OCI-LY7 (cell line): ENCODE measurements at regions not wholly inside any gene's neighbourhood (a gene's known extent, or its start where the extent isn't known, plus 50 kb on each side); places are given as distances from the start of the nearest gene placed in this dataset.

Experiments
- BruUV-seq: library from RNA; stranded (reverse); fragments of 400-500 nt; replicated peaks from 2 replicates; lab custom pipeline; 2021; lab: Mats Ljungman, UMichigan
- CTCF ChIA-PET: fragments of 300-600 bp; sonication (Branson Sonifier 250); formaldehyde crosslinking; loops from one replicate; lab custom pipeline; 2022; ENCODE audit warnings: antibody characterized with exemption; ENCODE audit not compliant: unreplicated experiment; lab: Charles Lee
- POLR2A ChIA-PET: fragments of 300-600 bp; sonication (Branson Sonifier 250); formaldehyde crosslinking; loops from one replicate; lab custom pipeline; 2022; ENCODE audit warnings: antibody characterized with exemption; lab: Charles Lee
- DNase-seq: peaks from one replicate; pipeline ENCODE4 v3.0.0-alpha.2; 2015; ENCODE audit warnings: low spot score
- H2AFZ ChIP-seq: fragments of 200-600 bp; sonication (generic), shearing (Covaris generic); 2 replicates; pipeline ENCODE4 v1.6.1; 2014; ENCODE audit warnings: mild to moderate bottlenecking, antibody characterized with exemption, low read length, moderate library complexity
- H3K27ac ChIP-seq: fragments of 200-600 bp; sonication (generic); 2 replicates; pipeline ENCODE4 v1.5.1; 2014; ENCODE audit warnings: mixed run types, low read depth, mild to moderate bottlenecking, moderate library complexity, low read length, inconsistent platforms; ENCODE audit not compliant: poor library complexity, severe bottlenecking
- H3K36me3 ChIP-seq: fragments of 200-600 bp; sonication (generic); 2 replicates; pipeline ENCODE4 v1.6.1; 2014; ENCODE audit warnings: mild to moderate bottlenecking, antibody characterized with exemption, low read length, moderate library complexity, mixed read lengths; ENCODE audit not compliant: insufficient read depth
- H3K4me1 ChIP-seq: fragments of 200-600 bp; sonication (generic); 2 replicates; pipeline ENCODE4 v1.5.1; 2014; ENCODE audit warnings: mild to moderate bottlenecking, low read length; ENCODE audit not compliant: insufficient read depth, poor library complexity, severe bottlenecking
- H3K4me2 ChIP-seq: fragments of 200-600 bp; sonication (generic); 2 replicates; pipeline ENCODE4 v1.6.1; 2014; ENCODE audit warnings: mild to moderate bottlenecking, low read length
- H3K4me3 ChIP-seq: fragments of 200-600 bp; sonication (generic); 2 replicates; pipeline ENCODE4 v1.5.1; 2014; ENCODE audit warnings: mild to moderate bottlenecking, low read depth, low read length; ENCODE audit not compliant: poor library complexity, severe bottlenecking
- H3K79me2 ChIP-seq: fragments of 200-600 bp; sonication (generic); 2 replicates; pipeline ENCODE4 v1.6.1; 2016; ENCODE audit warnings: low read depth, mild to moderate bottlenecking, low read length, moderate library complexity, mixed read lengths; ENCODE audit not compliant: insufficient read depth
- H3K9me2 ChIP-seq: fragments of 200-600 bp; sonication (generic); 2 replicates; pipeline ENCODE4 v1.6.1; 2016; ENCODE audit warnings: mild to moderate bottlenecking, low read length, mixed read lengths; ENCODE audit not compliant: insufficient read depth
- H3K9me3 ChIP-seq: fragments of 200-600 bp; sonication (generic); 2 replicates; pipeline ENCODE4 v1.6.1; 2014; ENCODE audit warnings: mild to moderate bottlenecking, mixed run types, low read length, mixed read lengths
- H4K20me1 ChIP-seq: fragments of 200-600 bp; sonication (generic); 2 replicates; pipeline ENCODE4 v1.6.1; 2014; ENCODE audit warnings: mild to moderate bottlenecking, antibody characterized with exemption, low read length, moderate library complexity, mixed read lengths; ENCODE audit not compliant: insufficient read depth
- EZH2phosphoT487 ChIP-seq: fragments of 200-600 bp; sonication (generic); IDR thresholded peaks from 2 replicates; pipeline ENCODE4 v1.6.1; 2018; ENCODE audit warnings: low read depth, borderline replicate concordance, mild to moderate bottlenecking, mixed run types, antibody characterized with exemption, low read length, moderate library complexity, mixed read lengths
- intact Hi-C: fragments of 100-400 bp; cut with micrococcal nuclease; formaldehyde crosslinking; loops from one replicate; pipeline ENCODE4 v1.10.0; 2022; ENCODE audit not compliant: unreplicated experiment
- TF ChIP-seq, protein P1 (sequence below): fragments of 200-600 bp; sonication (generic); conservative IDR thresholded peaks from 2 replicates; pipeline ENCODE4 v1.5.1; 2014; ENCODE audit warnings: mild to moderate bottlenecking, antibody characterized with exemption, low read length, moderate library complexity, mixed read lengths

- Histone ChIP-seq H2AFZ (no peak overlapping the region), H3K36me3 (no peaks in the 10 kb centered on the region), H3K9me3 (0 out of 2 replicates have a peak, but pooled peaks cover 5% of the 10 kb centered on the region), H3K79me2 (no peaks in the 10 kb centered on the region), H3K9me2 (no peaks in the 10 kb centered on the region), H3K4me3 (no peak overlapping the region), H3K4me2 (no peak overlapping the region), H3K4me1 (no peaks in the 10 kb centered on the region), H4K20me1 (no peaks in the 10 kb centered on the region), H3K27ac (no peak overlapping the region)
- no peak for DNase-seq
- TF ChIP-seq EZH2phosphoT487: no peak
- TF ChIP-seq, protein P1, sequence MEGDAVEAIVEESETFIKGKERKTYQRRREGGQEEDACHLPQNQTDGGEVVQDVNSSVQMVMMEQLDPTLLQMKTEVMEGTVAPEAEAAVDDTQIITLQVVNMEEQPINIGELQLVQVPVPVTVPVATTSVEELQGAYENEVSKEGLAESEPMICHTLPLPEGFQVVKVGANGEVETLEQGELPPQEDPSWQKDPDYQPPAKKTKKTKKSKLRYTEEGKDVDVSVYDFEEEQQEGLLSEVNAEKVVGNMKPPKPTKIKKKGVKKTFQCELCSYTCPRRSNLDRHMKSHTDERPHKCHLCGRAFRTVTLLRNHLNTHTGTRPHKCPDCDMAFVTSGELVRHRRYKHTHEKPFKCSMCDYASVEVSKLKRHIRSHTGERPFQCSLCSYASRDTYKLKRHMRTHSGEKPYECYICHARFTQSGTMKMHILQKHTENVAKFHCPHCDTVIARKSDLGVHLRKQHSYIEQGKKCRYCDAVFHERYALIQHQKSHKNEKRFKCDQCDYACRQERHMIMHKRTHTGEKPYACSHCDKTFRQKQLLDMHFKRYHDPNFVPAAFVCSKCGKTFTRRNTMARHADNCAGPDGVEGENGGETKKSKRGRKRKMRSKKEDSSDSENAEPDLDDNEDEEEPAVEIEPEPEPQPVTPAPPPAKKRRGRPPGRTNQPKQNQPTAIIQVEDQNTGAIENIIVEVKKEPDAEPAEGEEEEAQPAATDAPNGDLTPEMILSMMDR: no peak
- intact Hi-C loops: no loop called here
- BruUV-seq: no TSS peak
- POLR2A ChIA-PET: interaction anchor here (0.6 to 1.6 kb wide), 2 partner anchors 35 to 981 kb away, joined by 3 read pairs; no protein-coding TSS in a partner anchor
- CTCF ChIA-PET: no interaction called here
These were observed 123.7 kb upstream of the EEPD1 start for GRCh38 chr7:36029311-36029710.

DNA sequence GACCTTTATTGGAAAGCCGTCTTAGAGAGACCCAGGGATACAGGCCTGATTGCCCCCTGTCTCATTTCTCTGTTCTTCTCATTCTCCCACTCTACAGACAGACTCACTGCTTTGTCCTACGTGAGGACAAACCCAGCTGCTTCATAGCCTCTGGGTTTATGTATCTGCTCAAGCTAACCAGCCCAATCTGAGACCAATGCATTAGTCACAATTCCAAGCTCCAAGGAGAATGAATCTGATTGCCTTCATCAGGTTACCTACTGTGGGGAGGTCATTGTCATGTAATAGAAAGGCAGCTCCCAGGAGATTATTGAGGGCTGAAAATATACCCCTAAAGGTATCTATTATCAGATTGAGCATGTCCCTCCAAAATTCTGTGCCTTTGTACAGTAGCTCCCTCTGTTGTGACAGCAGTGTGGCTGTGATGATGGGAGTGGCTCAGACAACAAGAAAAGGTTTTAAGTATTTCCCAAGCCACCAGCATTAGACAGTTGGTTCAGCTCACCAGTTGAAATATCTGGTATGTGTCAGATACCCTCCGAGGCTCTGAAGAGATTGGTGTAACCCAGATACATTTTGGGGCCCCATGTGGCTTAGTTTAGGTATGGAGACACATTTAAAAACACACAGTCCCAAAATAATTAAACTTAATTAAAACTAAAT is 123.1 kb upstream of the EEPD1 start:
- ChIA-PET CTCF (no interaction called here), POLR2A (interaction anchor here (0.6 to 1.6 kb wide), 2 partner anchors 34 to 280 kb away, joined by 3 to 6 read pairs; no protein-coding TSS in a partner anchor)
- H4K20me1 ChIP-seq: no peaks in the 10 kb centered on the region
- no peaks in the 10 kb centered on the region for H3K9me2 ChIP-seq
- no peak for DNase-seq
- H3K4me2 ChIP-seq: no peak overlapping the region
- no peaks in the 10 kb centered on the region for H3K36me3 ChIP-seq
- 0 out of 2 replicates have a peak, but pooled peaks cover 5% of the 10 kb centered on the region for H3K9me3 ChIP-seq
- TF ChIP-seq EZH2phosphoT487: no peak
- TF ChIP-seq, protein P1: no peak
- H2AFZ ChIP-seq: no peak overlapping the region
- intact Hi-C loops: no loop called here
- H3K79me2 ChIP-seq: no peaks in the 10 kb centered on the region
- H3K4me1 ChIP-seq: no peaks in the 10 kb centered on the region
- no peak overlapping the region for H3K27ac ChIP-seq
- BruUV-seq: no TSS peak
- H3K4me3 ChIP-seq: no peak overlapping the region

- Histone ChIP-seq H2AFZ (no peak overlapping the region), H3K9me2 (no peaks in the 10 kb centered on the region), H3K4me2 (no peak overlapping the region), H3K36me3 (no peaks in the 10 kb centered on the region), H3K9me3 (no peaks in the 10 kb centered on the region), H3K4me3 (no peak overlapping the region), H3K27ac (no peak overlapping the region), H3K79me2 (no peaks in the 10 kb centered on the region), H4K20me1 (no peaks in the 10 kb centered on the region), H3K4me1 (no peaks in the 10 kb centered on the region)
- TF ChIP-seq, protein P1: no peak
- no peak for TF ChIP-seq EZH2phosphoT487
- ChIA-PET POLR2A (no interaction called here), CTCF (no interaction called here)
- intact Hi-C loops: no loop called here
- BruUV-seq: no TSS peak
- DNase-seq: no peak
These were observed 120.7 kb upstream of the EEPD1 start for GRCh38 chr7:36032361-36032818.
